Nephron (organoid): ENCODE measurements at regions not wholly inside any gene's neighbourhood (a gene's known extent, or its start where the extent isn't known, plus 50 kb on each side); places are given as distances from the start of the nearest gene placed in this dataset.
A peak's percentile ranks its signal among the peaks of the same experiment; 100 is the strongest.

ENCODE experiments used
- H3K27ac Mint-ChIP-seq, 3 experiments: 2 replicates each; pipeline ENCODE4 v1.8.0; 2020; ENCODE audit warnings: mixed read lengths in 3 of 3, mild to moderate bottlenecking in 2 of 3, moderate library complexity in 1 of 3
- H3K27me3 Mint-ChIP-seq: 2 replicates; pipeline ENCODE4 v1.8.0; 2021; ENCODE audit warnings: low read depth, mild to moderate bottlenecking, moderate library complexity, mixed read lengths
- H3K36me3 Mint-ChIP-seq: 2 replicates; pipeline ENCODE4 v1.8.0; 2020; ENCODE audit warnings: low read depth, mixed read lengths
- H3K4me1 Mint-ChIP-seq: 2 replicates; pipeline ENCODE4 v1.8.0; 2020; ENCODE audit warnings: mixed read lengths
- H3K4me3 Mint-ChIP-seq, 3 experiments: 2 replicates each; pipeline ENCODE4 v1.8.0; 2020; ENCODE audit warnings: mild to moderate bottlenecking in 3 of 3, mixed read lengths in 3 of 3, moderate library complexity in 2 of 3
- H3K9me3 Mint-ChIP-seq: 2 replicates; pipeline ENCODE4 v1.8.0; 2020; ENCODE audit warnings: mixed read lengths
- TF ChIP-seq, protein P1 (sequence below), 3 experiments: fragments of 200-600 bp; sonication (generic); IDR thresholded peaks; one replicate each; pipeline ENCODE4 v1.5.0; 2021; ENCODE audit warnings: antibody characterized with exemption in 3 of 3; ENCODE audit not compliant: unreplicated experiment in 3 of 3

DNA sequence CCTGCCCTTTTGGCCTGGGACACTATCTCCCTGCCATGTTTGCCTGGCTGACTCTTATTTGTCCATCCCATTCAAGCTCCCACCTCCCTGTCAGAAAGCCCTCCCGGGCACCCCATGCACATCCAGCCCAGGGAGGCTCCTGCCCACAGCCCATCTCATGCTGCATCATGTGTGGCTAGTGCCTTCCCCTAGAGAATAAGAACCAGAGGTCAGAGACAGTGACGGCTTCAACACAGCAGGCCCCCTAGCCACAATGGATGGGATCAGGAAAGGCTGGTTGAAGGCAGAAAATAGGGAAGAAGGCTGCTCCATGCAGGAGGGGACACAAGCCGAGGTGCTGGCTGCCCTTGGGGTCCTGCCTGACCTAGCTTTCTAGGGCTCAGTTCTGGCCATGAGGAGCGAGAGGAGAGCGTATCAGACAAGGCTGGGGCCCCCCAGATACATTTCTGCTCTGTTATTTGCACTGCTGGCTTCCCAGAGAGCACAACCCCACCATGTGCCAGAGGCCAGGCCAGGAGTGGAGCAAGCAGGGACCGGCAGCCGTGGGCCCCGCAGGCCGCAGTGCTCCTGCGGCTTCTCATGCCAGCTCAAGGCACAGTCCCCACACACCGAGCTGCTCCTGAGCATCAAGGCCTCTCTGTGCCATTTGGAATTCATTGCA is 161.1 kb upstream of the ZMIZ1 start:
- TF ChIP-seq, protein P1, sequence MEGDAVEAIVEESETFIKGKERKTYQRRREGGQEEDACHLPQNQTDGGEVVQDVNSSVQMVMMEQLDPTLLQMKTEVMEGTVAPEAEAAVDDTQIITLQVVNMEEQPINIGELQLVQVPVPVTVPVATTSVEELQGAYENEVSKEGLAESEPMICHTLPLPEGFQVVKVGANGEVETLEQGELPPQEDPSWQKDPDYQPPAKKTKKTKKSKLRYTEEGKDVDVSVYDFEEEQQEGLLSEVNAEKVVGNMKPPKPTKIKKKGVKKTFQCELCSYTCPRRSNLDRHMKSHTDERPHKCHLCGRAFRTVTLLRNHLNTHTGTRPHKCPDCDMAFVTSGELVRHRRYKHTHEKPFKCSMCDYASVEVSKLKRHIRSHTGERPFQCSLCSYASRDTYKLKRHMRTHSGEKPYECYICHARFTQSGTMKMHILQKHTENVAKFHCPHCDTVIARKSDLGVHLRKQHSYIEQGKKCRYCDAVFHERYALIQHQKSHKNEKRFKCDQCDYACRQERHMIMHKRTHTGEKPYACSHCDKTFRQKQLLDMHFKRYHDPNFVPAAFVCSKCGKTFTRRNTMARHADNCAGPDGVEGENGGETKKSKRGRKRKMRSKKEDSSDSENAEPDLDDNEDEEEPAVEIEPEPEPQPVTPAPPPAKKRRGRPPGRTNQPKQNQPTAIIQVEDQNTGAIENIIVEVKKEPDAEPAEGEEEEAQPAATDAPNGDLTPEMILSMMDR (IDR thresholded peaks at IDR 0.05; ENCODE audit: unreplicated experiment in 3 of 3), result no peak

DNA sequence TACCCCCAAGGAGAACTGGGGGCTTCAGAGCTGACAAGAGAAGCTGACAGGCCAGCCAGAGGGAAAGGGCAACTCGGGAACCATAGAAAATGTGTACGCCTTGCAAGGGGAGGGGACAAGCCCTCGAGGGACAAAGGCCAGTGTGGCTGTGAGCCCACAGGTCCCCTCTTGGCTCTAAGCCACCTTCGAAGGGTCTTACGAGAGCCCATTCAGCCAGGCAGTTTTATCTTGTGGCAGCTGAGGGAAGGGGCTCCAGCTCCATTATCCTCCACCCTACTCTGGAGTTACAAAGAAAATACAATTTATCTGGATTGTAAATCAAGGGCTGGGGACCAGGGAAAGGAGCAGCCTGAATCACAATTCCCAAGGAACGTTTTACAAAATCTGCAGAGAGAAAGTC is 159.5 kb upstream of the ZMIZ1 start:
- peak overlapping the region; percentile 40 to 89 (median 79) for H3K27ac Mint-ChIP-seq
- no peak overlapping the region for H3K4me3 Mint-ChIP-seq
- no peaks in the 10 kb centered on the region for H3K36me3 Mint-ChIP-seq
- H3K9me3 Mint-ChIP-seq, result no peaks in the 10 kb centered on the region
- H3K4me1 Mint-ChIP-seq, result peaks cover 30% of the 10 kb centered on the region
- H3K27me3 Mint-ChIP-seq, result peaks cover 39% of the 10 kb centered on the region
- TF ChIP-seq, protein P1 (IDR thresholded peaks at IDR 0.05; ENCODE audit: unreplicated experiment in 3 of 3), result no peak

More for the DNA sequence above, 161.1 kb upstream of the ZMIZ1 start:
- Mint-ChIP-seq H3K4me3 (no peak overlapping the region), H3K9me3 (no peaks in the 10 kb centered on the region), H3K4me1 (peaks cover 24% of the 10 kb centered on the region), H3K27me3 (peaks cover 34% of the 10 kb centered on the region), H3K27ac (peak overlapping the region in 2 of 3 experiments; percentile 23 to 28), H3K36me3 (no peaks in the 10 kb centered on the region)

DNA sequence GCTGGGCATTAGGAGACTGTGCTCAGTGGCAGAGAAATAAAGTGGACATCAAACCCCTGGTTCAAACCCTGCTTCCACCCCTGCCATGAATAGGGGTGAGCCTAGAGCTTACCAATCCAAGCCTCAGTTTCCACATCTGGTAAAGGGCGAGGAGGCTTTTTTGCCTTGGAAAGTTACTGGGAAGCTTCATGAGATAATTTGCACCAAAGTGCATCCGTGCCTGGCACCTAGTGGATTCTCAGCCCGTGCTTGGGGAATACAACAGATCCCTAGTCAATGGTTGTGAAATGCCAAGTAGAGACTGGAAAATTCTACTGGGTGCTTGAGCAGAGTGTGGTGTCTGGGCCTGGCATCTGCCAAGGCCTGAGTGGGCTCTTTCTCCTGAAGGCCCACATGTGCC is 158.7 kb upstream of the ZMIZ1 start:
- H3K36me3 Mint-ChIP-seq, result no peaks in the 10 kb centered on the region
- TF ChIP-seq, protein P1 (IDR thresholded peaks at IDR 0.05; ENCODE audit: unreplicated experiment in 3 of 3), result no peak
- H3K9me3 Mint-ChIP-seq, result no peaks in the 10 kb centered on the region
- peaks cover 34% of the 10 kb centered on the region for H3K4me1 Mint-ChIP-seq
- peaks cover 43% of the 10 kb centered on the region for H3K27me3 Mint-ChIP-seq
- H3K27ac Mint-ChIP-seq, result no peak overlapping the region
- no peak overlapping the region for H3K4me3 Mint-ChIP-seq

DNA sequence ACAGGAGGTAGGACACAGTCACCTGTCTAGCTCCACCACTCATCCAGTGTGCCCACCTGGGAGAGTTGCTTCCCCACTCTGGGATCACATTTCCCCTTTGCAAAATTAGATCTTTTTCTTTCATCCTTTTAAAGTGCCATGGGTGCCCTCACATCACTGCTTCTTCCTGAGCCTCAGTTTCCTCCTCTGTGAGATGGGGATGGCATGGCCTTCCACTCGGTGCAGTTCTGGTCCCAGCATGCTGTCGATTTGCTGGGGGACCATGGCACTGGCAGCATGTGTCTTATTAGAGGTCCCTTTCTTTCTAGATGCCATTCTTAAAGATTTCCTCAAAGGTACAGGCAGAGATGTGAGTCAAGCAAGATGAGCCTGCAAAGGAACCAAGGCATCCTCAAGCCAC is 158.3 kb upstream of the ZMIZ1 start:
- TF ChIP-seq, protein P1 (IDR thresholded peaks at IDR 0.05; ENCODE audit: unreplicated experiment in 3 of 3), result no peak
- Mint-ChIP-seq H3K27ac (no peak overlapping the region), H3K4me1 (peaks cover 34% of the 10 kb centered on the region), H3K36me3 (no peaks in the 10 kb centered on the region), H3K9me3 (no peaks in the 10 kb centered on the region), H3K27me3 (peaks cover 43% of the 10 kb centered on the region), H3K4me3 (no peak overlapping the region)

DNA sequence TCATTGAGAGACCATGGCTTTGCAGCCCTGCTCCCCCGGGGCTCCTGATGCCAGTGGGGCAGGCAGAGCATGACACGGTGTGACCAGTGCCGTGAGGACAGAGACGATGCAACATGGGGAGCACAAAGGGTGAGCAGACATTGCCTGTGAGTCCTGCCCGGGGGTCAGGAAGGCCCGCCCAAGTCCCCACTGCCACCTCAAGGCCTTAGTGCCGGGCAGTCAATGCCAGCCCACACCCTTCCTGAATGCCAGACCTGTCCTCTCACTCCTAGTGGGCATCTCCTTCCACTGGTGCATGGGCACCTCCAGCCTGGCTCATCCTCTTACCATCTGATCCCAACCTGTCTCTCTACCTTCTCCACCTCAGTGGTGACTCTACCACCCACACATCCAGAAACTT is 157.9 kb upstream of the ZMIZ1 start:
- H3K9me3 Mint-ChIP-seq, result no peaks in the 10 kb centered on the region
- TF ChIP-seq, protein P1 (IDR thresholded peaks at IDR 0.05; ENCODE audit: unreplicated experiment in 3 of 3), result no peak
- no peak overlapping the region for H3K4me3 Mint-ChIP-seq
- no peaks in the 10 kb centered on the region for H3K36me3 Mint-ChIP-seq
- peaks cover 34% of the 10 kb centered on the region for H3K4me1 Mint-ChIP-seq
- peak overlapping the region; percentile 16 to 68 (median 51) for H3K27ac Mint-ChIP-seq
- H3K27me3 Mint-ChIP-seq, result peaks cover 43% of the 10 kb centered on the region
